GM12878 (cell line): ENCODE measurements at regions not wholly inside any gene's neighbourhood (a gene's known extent, or its start where the extent isn't known, plus 50 kb on each side); places are given as distances from the start of the nearest gene placed in this dataset.

ENCODE experiments used
- CREB1 ChIP-seq: IDR thresholded peaks from 2 replicates; pipeline ENCODE4 v1.6.1; 2012; ENCODE audit warnings: low read depth, mild to moderate bottlenecking, inconsistent platforms
- GATAD2B ChIP-seq: fragments of 450-650 bp; conservative IDR thresholded peaks from 2 replicates; pipeline ENCODE4 v1.6.1; 2017; ENCODE audit warnings: low read depth, mild to moderate bottlenecking, moderate library complexity
- MEF2B ChIP-seq: fragments of 450-650 bp; IDR thresholded peaks from 2 replicates; pipeline ENCODE4 v1.6.1; 2018; ENCODE audit warnings: mild to moderate bottlenecking, moderate library complexity; ENCODE audit not compliant: partially characterized antibody, poor library complexity, severe bottlenecking
- TF ChIP-seq, protein P1 (sequence below): fragments of 150-350 bp; IDR thresholded peaks from 2 replicates; pipeline ENCODE4 v1.6.1; 2016; ENCODE audit warnings: low read depth, low read length
- TF ChIP-seq, protein P2 (sequence below): fragments of 450-650 bp; formaldehyde crosslinking; IDR thresholded peaks from 2 replicates; pipeline ENCODE4 v1.4.0; 2020; ENCODE audit warnings: mild to moderate bottlenecking, moderate library complexity
- TF ChIP-seq, protein P3 (sequence below): fragments of 450-650 bp; formaldehyde crosslinking; IDR thresholded peaks from 2 replicates; pipeline ENCODE4 v1.4.0; 2022; ENCODE audit warnings: mild to moderate bottlenecking, moderate library complexity

DNA sequence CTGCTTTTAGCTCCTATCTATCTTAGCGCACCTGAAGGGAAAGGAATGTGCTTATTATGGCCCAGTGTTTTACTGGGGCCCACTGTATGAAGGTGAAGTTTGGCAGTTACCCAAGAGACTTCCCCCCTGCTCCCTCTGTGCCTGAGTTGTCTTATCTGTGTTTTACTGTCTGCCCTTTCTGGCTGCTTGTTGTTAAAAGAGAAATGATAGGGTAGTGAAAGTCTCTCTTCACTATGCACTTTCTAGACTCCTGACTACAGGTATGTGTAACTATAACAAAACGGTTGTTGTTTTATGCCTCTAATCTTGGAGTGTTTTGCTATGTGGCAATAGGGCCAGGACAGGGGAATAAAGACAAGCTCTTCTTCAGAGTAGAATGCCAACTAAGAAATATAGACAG, 326.9 kb downstream of the KIF20B start (continued):
- TF ChIP-seq, protein P1, sequence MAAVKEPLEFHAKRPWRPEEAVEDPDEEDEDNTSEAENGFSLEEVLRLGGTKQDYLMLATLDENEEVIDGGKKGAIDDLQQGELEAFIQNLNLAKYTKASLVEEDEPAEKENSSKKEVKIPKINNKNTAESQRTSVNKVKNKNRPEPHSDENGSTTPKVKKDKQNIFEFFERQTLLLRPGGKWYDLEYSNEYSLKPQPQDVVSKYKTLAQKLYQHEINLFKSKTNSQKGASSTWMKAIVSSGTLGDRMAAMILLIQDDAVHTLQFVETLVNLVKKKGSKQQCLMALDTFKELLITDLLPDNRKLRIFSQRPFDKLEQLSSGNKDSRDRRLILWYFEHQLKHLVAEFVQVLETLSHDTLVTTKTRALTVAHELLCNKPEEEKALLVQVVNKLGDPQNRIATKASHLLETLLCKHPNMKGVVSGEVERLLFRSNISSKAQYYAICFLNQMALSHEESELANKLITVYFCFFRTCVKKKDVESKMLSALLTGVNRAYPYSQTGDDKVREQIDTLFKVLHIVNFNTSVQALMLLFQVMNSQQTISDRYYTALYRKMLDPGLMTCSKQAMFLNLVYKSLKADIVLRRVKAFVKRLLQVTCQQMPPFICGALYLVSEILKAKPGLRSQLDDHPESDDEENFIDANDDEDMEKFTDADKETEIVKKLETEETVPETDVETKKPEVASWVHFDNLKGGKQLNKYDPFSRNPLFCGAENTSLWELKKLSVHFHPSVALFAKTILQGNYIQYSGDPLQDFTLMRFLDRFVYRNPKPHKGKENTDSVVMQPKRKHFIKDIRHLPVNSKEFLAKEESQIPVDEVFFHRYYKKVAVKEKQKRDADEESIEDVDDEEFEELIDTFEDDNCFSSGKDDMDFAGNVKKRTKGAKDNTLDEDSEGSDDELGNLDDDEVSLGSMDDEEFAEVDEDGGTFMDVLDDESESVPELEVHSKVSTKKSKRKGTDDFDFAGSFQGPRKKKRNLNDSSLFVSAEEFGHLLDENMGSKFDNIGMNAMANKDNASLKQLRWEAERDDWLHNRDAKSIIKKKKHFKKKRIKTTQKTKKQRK = no peak
- TF ChIP-seq GATAD2B (no peak), MEF2B (no peak), CREB1 (no peak)
- TF ChIP-seq, protein P2, sequence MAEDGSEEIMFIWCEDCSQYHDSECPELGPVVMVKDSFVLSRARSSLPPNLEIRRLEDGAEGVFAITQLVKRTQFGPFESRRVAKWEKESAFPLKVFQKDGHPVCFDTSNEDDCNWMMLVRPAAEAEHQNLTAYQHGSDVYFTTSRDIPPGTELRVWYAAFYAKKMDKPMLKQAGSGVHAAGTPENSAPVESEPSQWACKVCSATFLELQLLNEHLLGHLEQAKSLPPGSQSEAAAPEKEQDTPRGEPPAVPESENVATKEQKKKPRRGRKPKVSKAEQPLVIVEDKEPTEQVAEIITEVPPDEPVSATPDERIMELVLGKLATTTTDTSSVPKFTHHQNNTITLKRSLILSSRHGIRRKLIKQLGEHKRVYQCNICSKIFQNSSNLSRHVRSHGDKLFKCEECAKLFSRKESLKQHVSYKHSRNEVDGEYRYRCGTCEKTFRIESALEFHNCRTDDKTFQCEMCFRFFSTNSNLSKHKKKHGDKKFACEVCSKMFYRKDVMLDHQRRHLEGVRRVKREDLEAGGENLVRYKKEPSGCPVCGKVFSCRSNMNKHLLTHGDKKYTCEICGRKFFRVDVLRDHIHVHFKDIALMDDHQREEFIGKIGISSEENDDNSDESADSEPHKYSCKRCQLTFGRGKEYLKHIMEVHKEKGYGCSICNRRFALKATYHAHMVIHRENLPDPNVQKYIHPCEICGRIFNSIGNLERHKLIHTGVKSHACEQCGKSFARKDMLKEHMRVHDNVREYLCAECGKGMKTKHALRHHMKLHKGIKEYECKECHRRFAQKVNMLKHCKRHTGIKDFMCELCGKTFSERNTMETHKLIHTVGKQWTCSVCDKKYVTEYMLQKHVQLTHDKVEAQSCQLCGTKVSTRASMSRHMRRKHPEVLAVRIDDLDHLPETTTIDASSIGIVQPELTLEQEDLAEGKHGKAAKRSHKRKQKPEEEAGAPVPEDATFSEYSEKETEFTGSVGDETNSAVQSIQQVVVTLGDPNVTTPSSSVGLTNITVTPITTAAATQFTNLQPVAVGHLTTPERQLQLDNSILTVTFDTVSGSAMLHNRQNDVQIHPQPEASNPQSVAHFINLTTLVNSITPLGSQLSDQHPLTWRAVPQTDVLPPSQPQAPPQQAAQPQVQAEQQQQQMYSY = no peak
- TF ChIP-seq, protein P3, sequence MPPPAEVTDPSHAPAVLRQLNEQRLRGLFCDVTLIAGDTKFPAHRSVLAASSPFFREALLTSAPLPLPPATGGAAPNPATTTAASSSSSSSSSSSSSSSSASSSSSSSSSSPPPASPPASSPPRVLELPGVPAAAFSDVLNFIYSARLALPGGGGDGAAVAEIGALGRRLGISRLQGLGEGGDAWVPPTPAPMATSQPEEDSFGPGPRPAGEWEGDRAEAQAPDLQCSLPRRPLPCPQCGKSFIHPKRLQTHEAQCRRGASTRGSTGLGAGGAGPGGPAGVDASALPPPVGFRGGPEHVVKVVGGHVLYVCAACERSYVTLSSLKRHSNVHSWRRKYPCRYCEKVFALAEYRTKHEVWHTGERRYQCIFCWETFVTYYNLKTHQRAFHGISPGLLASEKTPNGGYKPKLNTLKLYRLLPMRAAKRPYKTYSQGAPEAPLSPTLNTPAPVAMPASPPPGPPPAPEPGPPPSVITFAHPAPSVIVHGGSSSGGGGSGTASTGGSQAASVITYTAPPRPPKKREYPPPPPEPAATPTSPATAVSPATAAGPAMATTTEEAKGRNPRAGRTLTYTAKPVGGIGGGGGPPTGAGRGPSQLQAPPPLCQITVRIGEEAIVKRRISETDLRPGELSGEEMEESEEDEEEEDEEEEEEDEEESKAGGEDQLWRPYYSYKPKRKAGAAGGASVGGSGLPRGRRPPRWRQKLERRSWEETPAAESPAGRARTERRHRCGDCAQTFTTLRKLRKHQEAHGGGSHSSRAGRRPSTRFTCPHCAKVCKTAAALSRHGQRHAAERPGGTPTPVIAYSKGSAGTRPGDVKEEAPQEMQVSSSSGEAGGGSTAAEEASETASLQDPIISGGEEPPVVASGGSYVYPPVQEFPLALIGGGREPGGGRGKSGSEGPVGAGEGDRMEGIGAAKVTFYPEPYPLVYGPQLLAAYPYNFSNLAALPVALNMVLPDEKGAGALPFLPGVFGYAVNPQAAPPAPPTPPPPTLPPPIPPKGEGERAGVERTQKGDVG (CRISPR knock-in tag) = no peak
